GM12878 (cell line): ENCODE measurements at regions not wholly inside any gene's neighbourhood (a gene's known extent, or its start where the extent isn't known, plus 50 kb on each side); places are given as distances from the start of the nearest gene placed in this dataset.

Experiments used
- ATAC-seq: fragments of 200-7000 bp; cut with Tn5 transposase; 3 replicates; pipeline ENCODE4 v1.9.1; 2020; ENCODE audit warnings: mild to moderate bottlenecking, moderate library complexity
- BruUV-seq: library from RNA; stranded (reverse); fragments of 400-500 nt; replicated peaks from 2 replicates; lab custom pipeline; 2021; lab: Mats Ljungman, UMichigan
- CTCF ChIA-PET: fragments of 300-600 bp; sonication (Branson Sonifier 250); formaldehyde crosslinking; extraction: SDS; loops from one replicate; lab custom pipeline; 2021; ENCODE audit warnings: inconsistent platforms; lab: Yijun Ruan, JAX
- POLR2A ChIA-PET: fragments of 350-600 bp; formaldehyde crosslinking; extraction: SDS; loops from one replicate; lab custom pipeline; 2021; ENCODE audit warnings: inconsistent platforms; lab: Charles Lee
- RAD21 ChIA-PET: fragments of 300-600 bp; sonication (Branson Sonifier 250); formaldehyde crosslinking; loops from one replicate; lab custom pipeline; 2023; ENCODE audit warnings: antibody characterized with exemption; ENCODE audit not compliant: unreplicated experiment; lab: Charles Lee
- SMC1A ChIA-PET: fragments of 300-600 bp; sonication (Branson Sonifier 250); formaldehyde crosslinking; loops from one replicate; lab custom pipeline; 2023; ENCODE audit not compliant: unreplicated experiment, uncharacterized antibody; lab: Charles Lee
- DNase-seq: peaks from one replicate; pipeline ENCODE4 v3.0.0-alpha.2; 2011; ENCODE audit warnings: low read depth, low spot score
- FAIRE-seq: peaks from 3 replicates; lab custom pipeline; 2011; peaks lifted over from hg19 to GRCh38; lab: Jason Lieb, UNC
- H2AFZ ChIP-seq: 2 replicates; pipeline ENCODE4 v1.6.0; 2011; ENCODE audit warnings: low read depth, low read length, control low read depth; ENCODE audit not compliant: control insufficient read depth
- H3K27ac ChIP-seq: 2 replicates; pipeline ENCODE4 v1.5.1; 2011; ENCODE audit warnings: control low read depth; ENCODE audit not compliant: control insufficient read depth, insufficient read depth
- H3K27me3 ChIP-seq, 2 experiments: replicated peaks in 1 of 2; 2 replicates each; pipeline versions ENCODE4 v1.6.0 to v1.6.1; 2011; ENCODE audit warnings: low read length in 1 of 2; ENCODE audit not compliant: control insufficient read depth in 2 of 2, insufficient read depth in 2 of 2
- H3K36me3 ChIP-seq, 2 experiments: 2 replicates each; pipeline ENCODE4 v1.5.1; 2011; ENCODE audit warnings: low read length in 1 of 2; ENCODE audit not compliant: control insufficient read depth in 2 of 2, insufficient read depth in 2 of 2
- H3K4me1 ChIP-seq: 2 replicates; pipeline ENCODE4 v1.6.1; 2011; ENCODE audit warnings: mild to moderate bottlenecking, low read length, moderate library complexity, mixed read lengths; ENCODE audit not compliant: control insufficient read depth, insufficient read depth
- H3K4me2 ChIP-seq: 2 replicates; pipeline ENCODE4 v1.6.0; 2011; ENCODE audit warnings: control low read depth; ENCODE audit not compliant: control insufficient read depth, insufficient read depth
- H3K4me3 ChIP-seq: fragments of 200-600 bp; sonication (generic); 2 replicates; pipeline ENCODE4 v1.5.1; 2016
- H3K79me2 ChIP-seq: 2 replicates; pipeline ENCODE4 v1.6.0; 2011; ENCODE audit warnings: low read length; ENCODE audit not compliant: control insufficient read depth, insufficient read depth
- H3K9ac ChIP-seq: 2 replicates; pipeline ENCODE4 v1.8.0; 2011; ENCODE audit warnings: low read length, control low read depth, mixed read lengths; ENCODE audit not compliant: control insufficient read depth, insufficient read depth
- H3K9me3 ChIP-seq: replicated peaks from 3 replicates; pipeline ENCODE4 v1.5.1; 2011; ENCODE audit warnings: mild to moderate bottlenecking, low read length; ENCODE audit not compliant: control insufficient read depth, insufficient read depth
- H4K20me1 ChIP-seq: 2 replicates; pipeline ENCODE4 v1.6.0; 2011; ENCODE audit not compliant: control insufficient read depth, insufficient read depth
- BHLHE40 ChIP-seq, 2 experiments: fragments of 450-650 bp in 1 of 2; IDR thresholded peaks; 2 replicates each; pipeline ENCODE4 v1.6.1; 2011 to 2017; ENCODE audit warnings: low read depth in 2 of 2, borderline replicate concordance in 1 of 2, improper control_type of control experiment in 1 of 2, low read length in 1 of 2, mild to moderate bottlenecking in 1 of 2
- CBFB ChIP-seq: IDR thresholded peaks from 2 replicates; pipeline ENCODE4 v1.6.1; 2016; ENCODE audit warnings: antibody characterized with exemption, low read depth
- DPF2 ChIP-seq: fragments of 450-650 bp; IDR thresholded peaks from 2 replicates; pipeline ENCODE4 v1.6.1; 2017; ENCODE audit warnings: mild to moderate bottlenecking
- HCFC1 ChIP-seq: fragments of 150-350 bp; IDR thresholded peaks from 2 replicates; pipeline ENCODE4 v1.6.1; 2014; ENCODE audit warnings: low read length
- IRF4 ChIP-seq: IDR thresholded peaks from 2 replicates; pipeline ENCODE4 v1.6.1; 2011; ENCODE audit warnings: low read depth, low read length
- POLR2A ChIP-seq: IDR thresholded peaks from 2 replicates; pipeline ENCODE4 v1.6.1; 2011; ENCODE audit warnings: low read depth, mild to moderate bottlenecking, low read length
- SMARCA5 ChIP-seq: fragments of 450-650 bp; IDR thresholded peaks from 2 replicates; pipeline ENCODE4 v1.6.1; 2017; ENCODE audit warnings: mild to moderate bottlenecking
- WGBS: methylation state at CpG from one replicate; pipeline ENCODE4 v1.1.6; 2016; ENCODE audit warnings: low lambda C conversion rate; ENCODE audit not compliant: insufficient replicate concordance, insufficient coverage; ENCODE audit errors: missing lambda C conversion rate; 5-methylcytosine and 5-hydroxymethylcytosine counted together
- in situ Hi-C: fragments of 300-500 bp; cut with MboI; formaldehyde crosslinking; loops from 9 replicates; pipeline ENCODE4 v1.14.3; 2018; ENCODE audit warnings: mixed read lengths
- intact Hi-C: fragments of 100-400 bp; cut with micrococcal nuclease; formaldehyde crosslinking; loops from one replicate; pipeline ENCODE4 v1.14.2; 2022; ENCODE audit not compliant: unreplicated experiment
- TF ChIP-seq, protein P1 (sequence below): IDR thresholded peaks from 2 replicates; pipeline ENCODE4 v1.6.1; 2012; ENCODE audit warnings: mild to moderate bottlenecking, low read depth, low read length
- TF ChIP-seq, protein P2 (sequence below), 3 experiments: IDR thresholded peaks in 2 of 3; conservative IDR thresholded peaks in 1 of 3; 2 replicates each; pipeline ENCODE4 v1.5.1; 2011; ENCODE audit warnings: low read depth in 3 of 3, low read length in 3 of 3, mild to moderate bottlenecking in 3 of 3, control low read depth in 2 of 3, moderate library complexity in 2 of 3, inconsistent platforms in 1 of 3, mixed read lengths in 1 of 3; ENCODE audit not compliant: control insufficient read depth in 2 of 3, insufficient read depth in 1 of 3; ENCODE audit errors: extremely low read depth in 1 of 3
- TF ChIP-seq, protein P3 (sequence below): fragments of 450-650 bp; IDR thresholded peaks from 2 replicates; pipeline ENCODE4 v1.6.1; 2018; ENCODE audit warnings: borderline replicate concordance, mild to moderate bottlenecking; ENCODE audit not compliant: partially characterized antibody
- TF ChIP-seq, protein P4 (sequence below): IDR thresholded peaks from 2 replicates; pipeline ENCODE4 v1.6.1; 2011; ENCODE audit warnings: low read depth, low read length, improper control_type of control experiment, borderline replicate concordance

DNA sequence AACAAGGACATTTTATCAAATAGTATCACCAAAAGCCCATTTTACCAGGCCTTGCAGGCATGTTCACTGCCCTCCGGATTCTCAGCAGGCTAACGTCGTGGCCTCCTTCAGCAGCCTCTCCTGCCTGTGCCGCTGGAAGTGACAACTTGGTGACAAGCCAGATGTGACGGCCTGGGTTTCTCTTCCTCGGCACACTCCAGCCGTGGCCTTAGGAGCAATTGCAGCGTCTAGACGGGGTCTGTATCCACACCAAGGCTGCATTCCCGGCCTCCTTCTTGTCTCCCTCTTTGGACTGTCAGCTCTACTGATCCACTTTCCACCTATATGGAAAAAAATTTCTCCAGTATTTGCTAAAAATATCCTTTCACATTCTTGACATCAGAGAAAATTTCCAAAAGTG, 145.3 kb upstream of the MGMT start:
- H3K4me1 ChIP-seq: no peaks in the 10 kb centered on the region
- POLR2A ChIA-PET: no interaction called here
- TF ChIP-seq, protein P1, sequence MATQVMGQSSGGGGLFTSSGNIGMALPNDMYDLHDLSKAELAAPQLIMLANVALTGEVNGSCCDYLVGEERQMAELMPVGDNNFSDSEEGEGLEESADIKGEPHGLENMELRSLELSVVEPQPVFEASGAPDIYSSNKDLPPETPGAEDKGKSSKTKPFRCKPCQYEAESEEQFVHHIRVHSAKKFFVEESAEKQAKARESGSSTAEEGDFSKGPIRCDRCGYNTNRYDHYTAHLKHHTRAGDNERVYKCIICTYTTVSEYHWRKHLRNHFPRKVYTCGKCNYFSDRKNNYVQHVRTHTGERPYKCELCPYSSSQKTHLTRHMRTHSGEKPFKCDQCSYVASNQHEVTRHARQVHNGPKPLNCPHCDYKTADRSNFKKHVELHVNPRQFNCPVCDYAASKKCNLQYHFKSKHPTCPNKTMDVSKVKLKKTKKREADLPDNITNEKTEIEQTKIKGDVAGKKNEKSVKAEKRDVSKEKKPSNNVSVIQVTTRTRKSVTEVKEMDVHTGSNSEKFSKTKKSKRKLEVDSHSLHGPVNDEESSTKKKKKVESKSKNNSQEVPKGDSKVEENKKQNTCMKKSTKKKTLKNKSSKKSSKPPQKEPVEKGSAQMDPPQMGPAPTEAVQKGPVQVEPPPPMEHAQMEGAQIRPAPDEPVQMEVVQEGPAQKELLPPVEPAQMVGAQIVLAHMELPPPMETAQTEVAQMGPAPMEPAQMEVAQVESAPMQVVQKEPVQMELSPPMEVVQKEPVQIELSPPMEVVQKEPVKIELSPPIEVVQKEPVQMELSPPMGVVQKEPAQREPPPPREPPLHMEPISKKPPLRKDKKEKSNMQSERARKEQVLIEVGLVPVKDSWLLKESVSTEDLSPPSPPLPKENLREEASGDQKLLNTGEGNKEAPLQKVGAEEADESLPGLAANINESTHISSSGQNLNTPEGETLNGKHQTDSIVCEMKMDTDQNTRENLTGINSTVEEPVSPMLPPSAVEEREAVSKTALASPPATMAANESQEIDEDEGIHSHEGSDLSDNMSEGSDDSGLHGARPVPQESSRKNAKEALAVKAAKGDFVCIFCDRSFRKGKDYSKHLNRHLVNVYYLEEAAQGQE: no peak
- TF ChIP-seq CBFB (no peak), BHLHE40 (IDR thresholded peaks at IDR 0.05; ENCODE audit: borderline replicate concordance in 1 of 2, low read depth in 2 of 2, low read length in 1 of 2) (no peak), IRF4 (no peak), SMARCA5 (no peak), HCFC1 (no peak), DPF2 (no peak), POLR2A (no peak)
- TF ChIP-seq, protein P2, sequence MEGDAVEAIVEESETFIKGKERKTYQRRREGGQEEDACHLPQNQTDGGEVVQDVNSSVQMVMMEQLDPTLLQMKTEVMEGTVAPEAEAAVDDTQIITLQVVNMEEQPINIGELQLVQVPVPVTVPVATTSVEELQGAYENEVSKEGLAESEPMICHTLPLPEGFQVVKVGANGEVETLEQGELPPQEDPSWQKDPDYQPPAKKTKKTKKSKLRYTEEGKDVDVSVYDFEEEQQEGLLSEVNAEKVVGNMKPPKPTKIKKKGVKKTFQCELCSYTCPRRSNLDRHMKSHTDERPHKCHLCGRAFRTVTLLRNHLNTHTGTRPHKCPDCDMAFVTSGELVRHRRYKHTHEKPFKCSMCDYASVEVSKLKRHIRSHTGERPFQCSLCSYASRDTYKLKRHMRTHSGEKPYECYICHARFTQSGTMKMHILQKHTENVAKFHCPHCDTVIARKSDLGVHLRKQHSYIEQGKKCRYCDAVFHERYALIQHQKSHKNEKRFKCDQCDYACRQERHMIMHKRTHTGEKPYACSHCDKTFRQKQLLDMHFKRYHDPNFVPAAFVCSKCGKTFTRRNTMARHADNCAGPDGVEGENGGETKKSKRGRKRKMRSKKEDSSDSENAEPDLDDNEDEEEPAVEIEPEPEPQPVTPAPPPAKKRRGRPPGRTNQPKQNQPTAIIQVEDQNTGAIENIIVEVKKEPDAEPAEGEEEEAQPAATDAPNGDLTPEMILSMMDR (IDR thresholded peaks at IDR 0.05 in 2 of 3, conservative IDR thresholded peaks at IDR 0.05 in 1 of 3; ENCODE audit: control insufficient read depth in 2 of 3, extremely low read depth in 1 of 3, insufficient read depth in 1 of 3, low read depth in 3 of 3, low read length in 3 of 3): no peak
- TF ChIP-seq, protein P3, sequence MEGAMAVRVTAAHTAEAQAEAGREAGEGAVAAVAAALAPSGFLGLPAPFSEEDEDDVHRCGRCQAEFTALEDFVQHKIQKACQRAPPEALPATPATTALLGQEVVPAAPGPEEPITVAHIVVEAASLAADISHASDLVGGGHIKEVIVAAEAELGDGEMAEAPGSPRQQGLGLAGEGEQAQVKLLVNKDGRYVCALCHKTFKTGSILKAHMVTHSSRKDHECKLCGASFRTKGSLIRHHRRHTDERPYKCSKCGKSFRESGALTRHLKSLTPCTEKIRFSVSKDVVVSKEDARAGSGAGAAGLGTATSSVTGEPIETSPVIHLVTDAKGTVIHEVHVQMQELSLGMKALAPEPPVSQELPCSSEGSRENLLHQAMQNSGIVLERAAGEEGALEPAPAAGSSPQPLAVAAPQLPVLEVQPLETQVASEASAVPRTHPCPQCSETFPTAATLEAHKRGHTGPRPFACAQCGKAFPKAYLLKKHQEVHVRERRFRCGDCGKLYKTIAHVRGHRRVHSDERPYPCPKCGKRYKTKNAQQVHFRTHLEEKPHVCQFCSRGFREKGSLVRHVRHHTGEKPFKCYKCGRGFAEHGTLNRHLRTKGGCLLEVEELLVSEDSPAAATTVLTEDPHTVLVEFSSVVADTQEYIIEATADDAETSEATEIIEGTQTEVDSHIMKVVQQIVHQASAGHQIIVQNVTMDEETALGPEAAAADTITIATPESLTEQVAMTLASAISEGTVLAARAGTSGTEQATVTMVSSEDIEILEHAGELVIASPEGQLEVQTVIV: no peak
- TF ChIP-seq, protein P4, sequence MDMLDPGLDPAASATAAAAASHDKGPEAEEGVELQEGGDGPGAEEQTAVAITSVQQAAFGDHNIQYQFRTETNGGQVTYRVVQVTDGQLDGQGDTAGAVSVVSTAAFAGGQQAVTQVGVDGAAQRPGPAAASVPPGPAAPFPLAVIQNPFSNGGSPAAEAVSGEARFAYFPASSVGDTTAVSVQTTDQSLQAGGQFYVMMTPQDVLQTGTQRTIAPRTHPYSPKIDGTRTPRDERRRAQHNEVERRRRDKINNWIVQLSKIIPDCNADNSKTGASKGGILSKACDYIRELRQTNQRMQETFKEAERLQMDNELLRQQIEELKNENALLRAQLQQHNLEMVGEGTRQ: no peak
- TF ChIP-seq, all 136 proteins: peak for 0
- Histone ChIP-seq H3K27me3 (no peaks in the 10 kb centered on the region), H3K4me2 (no peak overlapping the region), H3K36me3 (no peaks in the 10 kb centered on the region), H4K20me1 (no peaks in the 10 kb centered on the region), H3K9ac (no peak overlapping the region), H3K4me3 (no peak overlapping the region), H3K9me3 (no peaks in the 10 kb centered on the region), H3K27ac (no peak overlapping the region), H3K79me2 (no peaks in the 10 kb centered on the region), H2AFZ (no peak overlapping the region)
- DNase-seq (no peak), ATAC-seq (no peak), FAIRE-seq (no peak)
- ChIA-PET CTCF (no interaction called here), SMC1A (no interaction called here), RAD21 (no interaction called here)
- intact Hi-C loops: no loop called here
- WGBS: 26% methylated on average over 10 of the region's 10 CpGs
- BruUV-seq: no TSS peak
- in situ Hi-C loops: no loop called here
